WTC11 (cell line): ENCODE measurements at regions not wholly inside any gene's neighbourhood (a gene's known extent, or its start where the extent isn't known, plus 50 kb on each side); places are given as distances from the start of the nearest gene placed in this dataset.

Experiments
- ATAC-seq: fragments of 200-7000 bp; cut with Tn5 transposase; 2 replicates; pipeline ENCODE4 v1.10.0; 2021; ENCODE audit warnings: mild to moderate bottlenecking, moderate library complexity
- CTCF ChIA-PET: fragments of 300-600 bp; sonication (Branson Sonifier 250); formaldehyde crosslinking; loops from one replicate; lab custom pipeline; 2021; ENCODE audit warnings: antibody characterized with exemption; lab: Charles Lee
- POLR2A ChIA-PET: fragments of 350-600 bp; sonication (Branson Sonifier 250); formaldehyde crosslinking; loops from one replicate; lab custom pipeline; 2021; ENCODE audit warnings: antibody characterized with exemption; lab: Charles Lee
- DNase-seq: peaks from one replicate; pipeline ENCODE4 v3.0.0; 2021; ENCODE audit warnings: low spot score
- H3K27ac Mint-ChIP-seq: 2 replicates; pipeline ENCODE4 v1.8.0; 2021; ENCODE audit warnings: mixed read lengths
- H3K27me3 Mint-ChIP-seq: 2 replicates; pipeline ENCODE4 v1.8.0; 2021; ENCODE audit warnings: low read depth, mild to moderate bottlenecking, moderate library complexity, mixed read lengths
- H3K36me3 Mint-ChIP-seq: 2 replicates; pipeline ENCODE4 v1.8.0; 2021; ENCODE audit warnings: mixed read lengths
- H3K4me1 Mint-ChIP-seq: 2 replicates; pipeline ENCODE4 v1.8.0; 2022; ENCODE audit warnings: mixed read lengths
- H3K4me3 Mint-ChIP-seq: 2 replicates; pipeline ENCODE4 v1.8.0; 2021; ENCODE audit warnings: mild to moderate bottlenecking, moderate library complexity, mixed read lengths
- H3K9me3 Mint-ChIP-seq: 2 replicates; pipeline ENCODE4 v1.8.0; 2021; ENCODE audit warnings: mixed read lengths
- FOXK1 ChIP-seq: sonication (generic); formaldehyde crosslinking; IDR thresholded peaks from 2 replicates; pipeline ENCODE4 v1.8.0; 2022; ENCODE audit warnings: mild to moderate bottlenecking, moderate library complexity, missing genetic modification reagents
- GABPB1 ChIP-seq: sonication (generic); formaldehyde crosslinking; IDR thresholded peaks from 2 replicates; pipeline ENCODE4 v1.8.1; 2023; ENCODE audit warnings: mild to moderate bottlenecking, missing genetic modification reagents
- RELA ChIP-seq: sonication (generic); formaldehyde crosslinking; IDR thresholded peaks from 2 replicates; pipeline ENCODE4 v1.8.1; 2022; ENCODE audit warnings: missing genetic modification reagents, mild to moderate bottlenecking, borderline replicate concordance
- TCF7 ChIP-seq: sonication (generic); formaldehyde crosslinking; IDR thresholded peaks from 2 replicates; pipeline ENCODE4 v1.8.0; 2022; ENCODE audit warnings: mild to moderate bottlenecking, low read depth, missing genetic modification reagents, moderate library complexity
- ZNF219 ChIP-seq: sonication (generic); formaldehyde crosslinking; IDR thresholded peaks from 2 replicates; pipeline ENCODE4 v1.8.0; 2023; ENCODE audit warnings: missing genetic modification reagents, mild to moderate bottlenecking, borderline replicate concordance
- TF ChIP-seq, protein P1 (sequence below): fragments of 250-450 bp; sonication (Bioruptor Pico); IDR thresholded peaks from 2 replicates; pipeline ENCODE4 v1.8.0; 2021; ENCODE audit warnings: mild to moderate bottlenecking
- TF ChIP-seq, protein P2 (sequence below): sonication (generic); formaldehyde crosslinking; IDR thresholded peaks from 2 replicates; pipeline ENCODE4 v1.8.1; 2023; ENCODE audit warnings: mild to moderate bottlenecking, missing genetic modification reagents, borderline replicate concordance
- TF ChIP-seq, protein P3 (sequence below): fragments of 250-450 bp; sonication (Bioruptor Pico); IDR thresholded peaks from 2 replicates; pipeline ENCODE4 v2.1.2; 2022; ENCODE audit warnings: mild to moderate bottlenecking, moderate library complexity
- TF ChIP-seq, protein P4 (sequence below): sonication (generic); formaldehyde crosslinking; IDR thresholded peaks from 2 replicates; pipeline ENCODE4 v1.8.1; 2023; ENCODE audit warnings: mild to moderate bottlenecking, missing genetic modification reagents, moderate library complexity

DNA sequence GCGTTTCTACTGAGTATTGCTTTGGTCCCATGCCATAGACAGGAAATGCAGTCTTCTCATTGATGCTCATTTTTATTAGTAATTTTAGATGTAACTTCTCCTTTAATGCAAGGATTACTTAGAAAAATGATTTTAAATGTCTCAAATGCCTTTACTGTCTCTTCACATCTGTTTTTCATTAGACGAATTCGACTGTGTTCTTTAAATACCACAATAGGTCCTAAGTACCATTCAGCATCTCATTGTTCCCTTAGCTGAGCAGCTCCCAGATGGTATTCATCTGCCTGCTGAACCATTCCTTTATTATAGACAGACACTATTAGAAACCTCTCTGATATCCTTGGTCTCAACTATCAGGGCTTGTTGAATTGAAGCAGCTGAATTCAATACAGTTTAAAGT lies 113.6 kb downstream of the LSMEM1 start:
- ChIA-PET POLR2A (no interaction called here), CTCF (no interaction called here)
- Mint-ChIP-seq H3K36me3 (no peaks in the 10 kb centered on the region), H3K27me3 (no peaks in the 10 kb centered on the region), H3K4me3 (no peak overlapping the region), H3K27ac (no peak overlapping the region), H3K9me3 (no peaks in the 10 kb centered on the region), H3K4me1 (no peaks in the 10 kb centered on the region)
- no peak for TF ChIP-seq ZNF219 (CRISPR knock-in tag)
- TF ChIP-seq, protein P1, sequence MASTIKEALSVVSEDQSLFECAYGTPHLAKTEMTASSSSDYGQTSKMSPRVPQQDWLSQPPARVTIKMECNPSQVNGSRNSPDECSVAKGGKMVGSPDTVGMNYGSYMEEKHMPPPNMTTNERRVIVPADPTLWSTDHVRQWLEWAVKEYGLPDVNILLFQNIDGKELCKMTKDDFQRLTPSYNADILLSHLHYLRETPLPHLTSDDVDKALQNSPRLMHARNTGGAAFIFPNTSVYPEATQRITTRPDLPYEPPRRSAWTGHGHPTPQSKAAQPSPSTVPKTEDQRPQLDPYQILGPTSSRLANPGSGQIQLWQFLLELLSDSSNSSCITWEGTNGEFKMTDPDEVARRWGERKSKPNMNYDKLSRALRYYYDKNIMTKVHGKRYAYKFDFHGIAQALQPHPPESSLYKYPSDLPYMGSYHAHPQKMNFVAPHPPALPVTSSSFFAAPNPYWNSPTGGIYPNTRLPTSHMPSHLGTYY (CRISPR knock-in tag) = no peak
- TF ChIP-seq, protein P2, sequence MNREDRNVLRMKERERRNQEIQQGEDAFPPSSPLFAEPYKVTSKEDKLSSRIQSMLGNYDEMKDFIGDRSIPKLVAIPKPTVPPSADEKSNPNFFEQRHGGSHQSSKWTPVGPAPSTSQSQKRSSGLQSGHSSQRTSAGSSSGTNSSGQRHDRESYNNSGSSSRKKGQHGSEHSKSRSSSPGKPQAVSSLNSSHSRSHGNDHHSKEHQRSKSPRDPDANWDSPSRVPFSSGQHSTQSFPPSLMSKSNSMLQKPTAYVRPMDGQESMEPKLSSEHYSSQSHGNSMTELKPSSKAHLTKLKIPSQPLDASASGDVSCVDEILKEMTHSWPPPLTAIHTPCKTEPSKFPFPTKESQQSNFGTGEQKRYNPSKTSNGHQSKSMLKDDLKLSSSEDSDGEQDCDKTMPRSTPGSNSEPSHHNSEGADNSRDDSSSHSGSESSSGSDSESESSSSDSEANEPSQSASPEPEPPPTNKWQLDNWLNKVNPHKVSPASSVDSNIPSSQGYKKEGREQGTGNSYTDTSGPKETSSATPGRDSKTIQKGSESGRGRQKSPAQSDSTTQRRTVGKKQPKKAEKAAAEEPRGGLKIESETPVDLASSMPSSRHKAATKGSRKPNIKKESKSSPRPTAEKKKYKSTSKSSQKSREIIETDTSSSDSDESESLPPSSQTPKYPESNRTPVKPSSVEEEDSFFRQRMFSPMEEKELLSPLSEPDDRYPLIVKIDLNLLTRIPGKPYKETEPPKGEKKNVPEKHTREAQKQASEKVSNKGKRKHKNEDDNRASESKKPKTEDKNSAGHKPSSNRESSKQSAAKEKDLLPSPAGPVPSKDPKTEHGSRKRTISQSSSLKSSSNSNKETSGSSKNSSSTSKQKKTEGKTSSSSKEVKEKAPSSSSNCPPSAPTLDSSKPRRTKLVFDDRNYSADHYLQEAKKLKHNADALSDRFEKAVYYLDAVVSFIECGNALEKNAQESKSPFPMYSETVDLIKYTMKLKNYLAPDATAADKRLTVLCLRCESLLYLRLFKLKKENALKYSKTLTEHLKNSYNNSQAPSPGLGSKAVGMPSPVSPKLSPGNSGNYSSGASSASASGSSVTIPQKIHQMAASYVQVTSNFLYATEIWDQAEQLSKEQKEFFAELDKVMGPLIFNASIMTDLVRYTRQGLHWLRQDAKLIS (CRISPR knock-in tag) = no peak
- no peak for TF ChIP-seq GABPB1
- no peak for TF ChIP-seq FOXK1
- DNase-seq (no peak), ATAC-seq (no peak)

DNA sequence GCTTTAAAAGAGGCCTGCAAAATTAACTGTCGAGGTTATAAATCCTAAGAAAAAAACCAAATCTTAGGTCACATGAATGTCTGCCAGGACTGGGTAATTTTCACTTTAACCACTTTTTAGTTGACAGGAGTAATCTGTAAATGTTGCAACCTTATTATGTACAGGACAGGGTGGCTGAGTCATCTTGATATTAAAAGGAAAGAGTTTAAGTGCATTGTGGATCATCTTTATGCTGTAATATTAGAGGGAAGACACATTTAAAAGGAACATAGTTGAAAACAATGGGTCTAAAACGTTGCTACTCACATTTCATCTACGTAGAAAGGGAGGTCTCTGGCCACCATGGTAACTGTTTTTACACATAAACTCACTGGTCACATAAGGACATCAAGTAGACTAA lies 115.5 kb downstream of the LSMEM1 start:
- CTCF ChIA-PET = no interaction called here
- TF ChIP-seq, protein P2 (CRISPR knock-in tag) = no peak
- TF ChIP-seq, protein P3, sequence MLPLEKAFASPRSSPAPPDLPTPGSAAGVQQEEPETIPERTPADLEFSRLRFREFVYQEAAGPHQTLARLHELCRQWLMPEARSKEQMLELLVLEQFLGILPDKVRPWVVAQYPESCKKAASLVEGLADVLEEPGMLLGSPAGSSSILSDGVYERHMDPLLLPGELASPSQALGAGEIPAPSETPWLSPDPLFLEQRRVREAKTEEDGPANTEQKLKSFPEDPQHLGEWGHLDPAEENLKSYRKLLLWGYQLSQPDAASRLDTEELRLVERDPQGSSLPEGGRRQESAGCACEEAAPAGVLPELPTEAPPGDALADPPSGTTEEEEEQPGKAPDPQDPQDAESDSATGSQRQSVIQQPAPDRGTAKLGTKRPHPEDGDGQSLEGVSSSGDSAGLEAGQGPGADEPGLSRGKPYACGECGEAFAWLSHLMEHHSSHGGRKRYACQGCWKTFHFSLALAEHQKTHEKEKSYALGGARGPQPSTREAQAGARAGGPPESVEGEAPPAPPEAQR (CRISPR knock-in tag) = no peak
- TF ChIP-seq, protein P4, sequence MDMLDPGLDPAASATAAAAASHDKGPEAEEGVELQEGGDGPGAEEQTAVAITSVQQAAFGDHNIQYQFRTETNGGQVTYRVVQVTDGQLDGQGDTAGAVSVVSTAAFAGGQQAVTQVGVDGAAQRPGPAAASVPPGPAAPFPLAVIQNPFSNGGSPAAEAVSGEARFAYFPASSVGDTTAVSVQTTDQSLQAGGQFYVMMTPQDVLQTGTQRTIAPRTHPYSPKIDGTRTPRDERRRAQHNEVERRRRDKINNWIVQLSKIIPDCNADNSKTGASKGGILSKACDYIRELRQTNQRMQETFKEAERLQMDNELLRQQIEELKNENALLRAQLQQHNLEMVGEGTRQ = no peak
- ATAC-seq = no peak

DNA sequence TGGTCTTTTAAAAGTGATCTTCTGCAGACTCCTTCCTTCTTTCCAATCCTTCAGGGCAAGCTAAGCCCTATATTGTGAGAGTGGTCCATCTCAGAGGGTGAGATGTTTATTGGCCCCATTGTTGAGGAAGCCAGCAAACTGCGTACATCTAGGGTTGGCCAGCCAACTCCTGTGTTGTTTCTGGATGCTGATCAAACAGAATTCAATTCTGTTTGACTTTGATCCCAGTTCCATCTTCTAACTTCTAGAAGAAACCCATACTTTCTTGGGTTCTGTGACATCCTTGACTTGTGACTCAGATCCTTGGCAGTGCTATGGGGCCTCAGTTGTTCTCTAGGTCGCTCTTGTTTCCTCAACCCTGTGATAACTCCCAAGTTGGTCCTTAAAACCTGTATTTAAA lies 116.2 kb downstream of the LSMEM1 start:
- ChIA-PET CTCF (no interaction called here), POLR2A (no interaction called here)
- Mint-ChIP-seq H3K27me3 (no peaks in the 10 kb centered on the region), H3K36me3 (no peaks in the 10 kb centered on the region), H3K4me3 (no peak overlapping the region), H3K27ac (no peak overlapping the region), H3K9me3 (no peaks in the 10 kb centered on the region), H3K4me1 (no peaks in the 10 kb centered on the region)
- no peak for TF ChIP-seq TCF7
- TF ChIP-seq RELA (CRISPR knock-in tag) = no peak
- DNase-seq = no peak
- no peak for ATAC-seq

More for the DNA sequence above, 115.5 kb downstream of the LSMEM1 start:
- DNase-seq = no peak
- no peak overlapping the region for H3K4me3 Mint-ChIP-seq
- no peaks in the 10 kb centered on the region for H3K27me3 Mint-ChIP-seq
- no peaks in the 10 kb centered on the region for H3K9me3 Mint-ChIP-seq
- H3K4me1 Mint-ChIP-seq = no peaks in the 10 kb centered on the region
- no peak overlapping the region for H3K27ac Mint-ChIP-seq
- POLR2A ChIA-PET = no interaction called here
- no peaks in the 10 kb centered on the region for H3K36me3 Mint-ChIP-seq
